Esophagus muscularis mucosa (tissue), 3 donors: ENCODE measurements at regions not wholly inside any gene's neighbourhood (a gene's known extent, or its start where the extent isn't known, plus 50 kb on each side); places are given as distances from the start of the nearest gene placed in this dataset.

ENCODE experiments used
- CTCF ChIP-seq, 3 experiments: fragments of 200-600 bp in 2 of 3; fragments of 450-650 bp in 1 of 3; sonication (generic) in 2 of 3; IDR thresholded peaks; one replicate each; pipeline ENCODE4 v1.5.1; 2017 to 2019; ENCODE audit warnings: antibody characterized with exemption in 3 of 3, mild to moderate bottlenecking in 2 of 3, moderate library complexity in 1 of 3
- POLR2A ChIP-seq: fragments of 450-650 bp; IDR thresholded peaks from one replicate; pipeline ENCODE4 v1.6.1; 2017; ENCODE audit warnings: antibody characterized with exemption, moderate library complexity, mild to moderate bottlenecking, low read depth
- POLR2AphosphoS5 ChIP-seq, 2 donors: sonication (generic); formaldehyde crosslinking; IDR thresholded peaks; one replicate each; pipeline ENCODE4 v1.6.1; 2017; ENCODE audit warnings: antibody characterized with exemption in 2 of 2

- TF ChIP-seq POLR2AphosphoS5 (IDR thresholded peaks at IDR 0.05), result no peak
- no peak for TF ChIP-seq POLR2A
- TF ChIP-seq CTCF (IDR thresholded peaks at IDR 0.05), result no peak
Measured at GRCh38 chr10:3893901-3894563, 109.0 kb upstream of the KLF6 start.
